Hepatocyte (in vitro differentiated cells): ENCODE measurements at regions not wholly inside any gene's neighbourhood (a gene's known extent, or its start where the extent isn't known, plus 50 kb on each side); places are given as distances from the start of the nearest gene placed in this dataset.
"Not testable (repeated sequence)": the region's sequence is repeated elsewhere in the genome, so short reads cannot be mapped to it uniquely, and the experiment has no call there.

Experiments
- DNase-seq: peaks from one replicate; pipeline ENCODE4 v3.0.0-alpha.2; 2016; ENCODE audit warnings: low spot score
- H2AFZ ChIP-seq: fragments of 200-600 bp; sonication (generic); 2 replicates; pipeline ENCODE4 v1.6.0; 2016; ENCODE audit warnings: antibody characterized with exemption, mild to moderate bottlenecking
- H3K27ac ChIP-seq: fragments of 200-600 bp; sonication (generic); 2 replicates; pipeline ENCODE4 v1.5.1; 2016; ENCODE audit warnings: mild to moderate bottlenecking
- H3K27me3 ChIP-seq: fragments of 200-600 bp; sonication (generic); 2 replicates; pipeline ENCODE4 v1.6.1; 2016
- H3K36me3 ChIP-seq: fragments of 200-600 bp; sonication (generic); replicated peaks from 2 replicates; pipeline ENCODE4 v1.5.1; 2016; ENCODE audit warnings: low read depth; ENCODE audit not compliant: insufficient read depth
- H3K4me1 ChIP-seq: fragments of 200-600 bp; sonication (generic); 2 replicates; pipeline ENCODE4 v1.5.1; 2016; ENCODE audit warnings: mild to moderate bottlenecking, moderate library complexity; ENCODE audit not compliant: insufficient read depth
- H3K4me2 ChIP-seq: fragments of 200-600 bp; sonication (generic); 2 replicates; pipeline ENCODE4 v1.6.0; 2016
- H3K4me3 ChIP-seq: fragments of 200-600 bp; sonication (generic); 2 replicates; pipeline ENCODE4 v1.5.1; 2016; ENCODE audit warnings: mild to moderate bottlenecking
- H3K79me2 ChIP-seq: fragments of 200-600 bp; sonication (generic); 2 replicates; pipeline ENCODE4 v1.6.0; 2017; ENCODE audit warnings: mild to moderate bottlenecking
- H3K9me2 ChIP-seq: fragments of 200-600 bp; sonication (generic); replicated peaks from 2 replicates; pipeline ENCODE4 v1.6.0; 2017; ENCODE audit warnings: mild to moderate bottlenecking; ENCODE audit not compliant: insufficient read depth
- H3K9me3 ChIP-seq: fragments of 200-600 bp; sonication (generic); 2 replicates; pipeline ENCODE4 v1.5.1; 2016; ENCODE audit warnings: low read depth, mild to moderate bottlenecking
- H4K20me1 ChIP-seq: fragments of 200-600 bp; sonication (generic); 2 replicates; pipeline ENCODE4 v1.6.0; 2016; ENCODE audit warnings: mild to moderate bottlenecking; ENCODE audit not compliant: insufficient read depth, poor library complexity, severe bottlenecking
- EZH2 ChIP-seq: fragments of 200-600 bp; sonication (generic); IDR thresholded peaks from 2 replicates; pipeline ENCODE4 v1.6.1; 2016; ENCODE audit warnings: antibody characterized with exemption, mild to moderate bottlenecking, borderline replicate concordance
- EZH2phosphoT487 ChIP-seq: fragments of 200-600 bp; sonication (generic); IDR thresholded peaks from one replicate; pipeline ENCODE4 v1.6.1; 2018; ENCODE audit warnings: antibody characterized with exemption, mild to moderate bottlenecking, low read depth, moderate library complexity; ENCODE audit not compliant: unreplicated experiment, severe bottlenecking
- WGBS: methylation state at CpG from one replicate; pipeline ENCODE4 v1.1.6; 2016; ENCODE audit warnings: low lambda C conversion rate; ENCODE audit errors: missing lambda C conversion rate; 5-methylcytosine and 5-hydroxymethylcytosine counted together
- TF ChIP-seq, protein P1 (sequence below): fragments of 200-600 bp; sonication (generic); IDR thresholded peaks from 2 replicates; pipeline ENCODE4 v1.5.1; 2016; ENCODE audit warnings: antibody characterized with exemption, mild to moderate bottlenecking; ENCODE audit not compliant: poor library complexity

GRCh38 chr10:90245623-90246022 is 544.2 kb downstream of the KIF20B start:
- H2AFZ ChIP-seq: no peak overlapping the region
- no peaks in the 10 kb centered on the region for H3K79me2 ChIP-seq
- H3K9me3 ChIP-seq: no peaks in the 10 kb centered on the region
- no peaks in the 10 kb centered on the region for H4K20me1 ChIP-seq
- WGBS: 46% methylated on average over 2 of the region's 2 CpGs
- no peak overlapping the region for H3K27ac ChIP-seq
- H3K9me2 ChIP-seq: no peaks in the 10 kb centered on the region
- H3K4me3 ChIP-seq: no peak overlapping the region
- H3K36me3 ChIP-seq: no peaks in the 10 kb centered on the region
- no peaks in the 10 kb centered on the region for H3K27me3 ChIP-seq
- TF ChIP-seq EZH2 (no peak), EZH2phosphoT487 (no peak)
- TF ChIP-seq, protein P1, sequence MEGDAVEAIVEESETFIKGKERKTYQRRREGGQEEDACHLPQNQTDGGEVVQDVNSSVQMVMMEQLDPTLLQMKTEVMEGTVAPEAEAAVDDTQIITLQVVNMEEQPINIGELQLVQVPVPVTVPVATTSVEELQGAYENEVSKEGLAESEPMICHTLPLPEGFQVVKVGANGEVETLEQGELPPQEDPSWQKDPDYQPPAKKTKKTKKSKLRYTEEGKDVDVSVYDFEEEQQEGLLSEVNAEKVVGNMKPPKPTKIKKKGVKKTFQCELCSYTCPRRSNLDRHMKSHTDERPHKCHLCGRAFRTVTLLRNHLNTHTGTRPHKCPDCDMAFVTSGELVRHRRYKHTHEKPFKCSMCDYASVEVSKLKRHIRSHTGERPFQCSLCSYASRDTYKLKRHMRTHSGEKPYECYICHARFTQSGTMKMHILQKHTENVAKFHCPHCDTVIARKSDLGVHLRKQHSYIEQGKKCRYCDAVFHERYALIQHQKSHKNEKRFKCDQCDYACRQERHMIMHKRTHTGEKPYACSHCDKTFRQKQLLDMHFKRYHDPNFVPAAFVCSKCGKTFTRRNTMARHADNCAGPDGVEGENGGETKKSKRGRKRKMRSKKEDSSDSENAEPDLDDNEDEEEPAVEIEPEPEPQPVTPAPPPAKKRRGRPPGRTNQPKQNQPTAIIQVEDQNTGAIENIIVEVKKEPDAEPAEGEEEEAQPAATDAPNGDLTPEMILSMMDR: no peak
- H3K4me2 ChIP-seq: no peak overlapping the region
- H3K4me1 ChIP-seq: peaks cover 3% of the 10 kb centered on the region
- DNase-seq: no peak

GRCh38 chr10:90250784-90251183 is 549.4 kb downstream of the KIF20B start:
- not testable (repeated sequence) for H4K20me1 ChIP-seq, H3K4me3 ChIP-seq, H3K27me3 ChIP-seq, DNase-seq, H3K9me2 ChIP-seq, H3K27ac ChIP-seq, H3K36me3 ChIP-seq, H3K79me2 ChIP-seq, H2AFZ ChIP-seq, H3K4me2 ChIP-seq, H3K9me3 ChIP-seq, H3K4me1 ChIP-seq
- 86% methylated on average over 9 of the region's 16 CpGs for WGBS

GRCh38 chr10:90269699-90270098 is 568.3 kb downstream of the KIF20B start:
- Histone ChIP-seq H3K27ac (no peak overlapping the region), H3K9me2 (no peaks in the 10 kb centered on the region), H3K4me2 (no peak overlapping the region), H3K36me3 (no peaks in the 10 kb centered on the region), H2AFZ (no peak overlapping the region), H3K4me1 (no peaks in the 10 kb centered on the region), H3K27me3 (no peaks in the 10 kb centered on the region), H3K4me3 (no peak overlapping the region), H4K20me1 (no peaks in the 10 kb centered on the region), H3K9me3 (no peaks in the 10 kb centered on the region), H3K79me2 (no peaks in the 10 kb centered on the region)
- WGBS: 88% methylated on average over 2 of the region's 2 CpGs
- no peak for DNase-seq
- no peak for TF ChIP-seq EZH2phosphoT487
- TF ChIP-seq EZH2: no peak
- TF ChIP-seq, protein P1: no peak

- no peaks in the 10 kb centered on the region for H3K4me1 ChIP-seq
- no peak overlapping the region for H3K4me3 ChIP-seq
- H2AFZ ChIP-seq: no peak overlapping the region
- H3K4me2 ChIP-seq: no peak overlapping the region
- H3K27ac ChIP-seq: no peak overlapping the region
- no peaks in the 10 kb centered on the region for H3K79me2 ChIP-seq
- TF ChIP-seq EZH2phosphoT487: no peak
- no peak for TF ChIP-seq EZH2
- TF ChIP-seq, protein P1: no peak
- no peaks in the 10 kb centered on the region for H3K9me2 ChIP-seq
- no peaks in the 10 kb centered on the region for H3K27me3 ChIP-seq
- H3K36me3 ChIP-seq: no peaks in the 10 kb centered on the region
- H4K20me1 ChIP-seq: no peaks in the 10 kb centered on the region
- DNase-seq: no peak
- WGBS: 86% methylated on average over 5 of the region's 5 CpGs
- no peaks in the 10 kb centered on the region for H3K9me3 ChIP-seq
These were observed 573.5 kb downstream of the KIF20B start for GRCh38 chr10:90274721-90275468.
